ENCODE measurements at regions not wholly inside any gene's neighbourhood (a gene's known extent, or its start where the extent isn't known, plus 50 kb on each side); places are given as distances from the start of the nearest gene placed in this dataset.
"Not testable (repeated sequence)": the region's sequence is repeated elsewhere in the genome, so short reads cannot be mapped to it uniquely, and the experiment has no call there.

GRCh38 chr6:47407300-47408281 is 70.0 kb upstream of the CD2AP start:
- no peak for DNase-seq (ENCODE audit: low spot score)

- DNase-seq (ENCODE audit: low spot score), result peak; percentile 82
Observed at GRCh38 chr6:47413752-47414422, 63.7 kb upstream of the CD2AP start.

GRCh38 chr6:47414423-47415167 is 63.0 kb upstream of the CD2AP start:
- DNase-seq (ENCODE audit: low spot score), result no peak

GRCh38 chr6:47416396-47417345 is 60.9 kb upstream of the CD2AP start:
- no peak for DNase-seq (ENCODE audit: low spot score)

- no peak for DNase-seq (ENCODE audit: low spot score)
Observed at GRCh38 chr6:47419621-47420020, 58.0 kb upstream of the CD2AP start.

- DNase-seq (ENCODE audit: low spot score), result no peak
Observed at GRCh38 chr6:47420394-47421371, 56.9 kb upstream of the CD2AP start.

GRCh38 chr6:47423079-47423478 is 54.5 kb upstream of the CD2AP start:
- DNase-seq (ENCODE audit: low spot score), result no peak

GRCh38 chr6:47424436-47424836 is 53.2 kb upstream of the CD2AP start:
- DNase-seq (ENCODE audit: low spot score), result no peak

- DNase-seq (ENCODE audit: low spot score), result not testable (repeated sequence)
Observed at GRCh38 chr6:47425724-47426123, 51.9 kb upstream of the CD2AP start.

- no peak for DNase-seq (ENCODE audit: low spot score)
Observed at GRCh38 chr6:47426524-47427302, 50.9 kb upstream of the CD2AP start.

GRCh38 chr6:47427680-47428079 is 49.9 kb upstream of the CD2AP start:
- no peak for DNase-seq (ENCODE audit: low spot score)

Data from cerebellar cortex (tissue), 1 donor.